HCT116 (cell line): ENCODE measurements at regions not wholly inside any gene's neighbourhood (a gene's known extent, or its start where the extent isn't known, plus 50 kb on each side); places are given as distances from the start of the nearest gene placed in this dataset.

Source experiments
- ATAC-seq: fragments of 200-7000 bp; cut with Tn5 transposase; 2 replicates; pipeline ENCODE4 v1.9.1; 2020; ENCODE audit warnings: mild to moderate bottlenecking, moderate library complexity
- BruUV-seq: library from RNA; stranded (reverse); fragments of 400-500 nt; replicated peaks from 2 replicates; lab custom pipeline; 2021; lab: Mats Ljungman, UMichigan
- CTCF ChIA-PET: fragments of 300-600 bp; sonication (Branson Sonifier 250); formaldehyde crosslinking; loops from one replicate; lab custom pipeline; 2021; ENCODE audit warnings: antibody characterized with exemption; lab: Charles Lee
- POLR2A ChIA-PET: fragments of 300-600, 350-600 bp; sonication (Branson Sonifier 250); formaldehyde crosslinking; loops from one replicate; lab custom pipeline; 2021; ENCODE audit warnings: antibody characterized with exemption; lab: Charles Lee
- RAD21 ChIA-PET, 2 experiments: fragments of 300-600 bp; sonication (Branson Sonifier 250); formaldehyde crosslinking; loops; one replicate each; lab custom pipeline; 2023; ENCODE audit warnings: low total read pairs in 2 of 2; ENCODE audit not compliant: uncharacterized antibody in 2 of 2, unreplicated experiment in 2 of 2, low non-redundant PET in 1 of 2; lab: Charles Lee
- DNase-seq: peaks from one replicate; pipeline ENCODE4 v3.0.0-alpha.2; 2010; ENCODE audit warnings: low read depth, low spot score
- H2AFZ ChIP-seq: fragments of 200-600 bp; shearing (Covaris generic), sonication (generic); 2 replicates; pipeline ENCODE4 v1.6.1; 2017; ENCODE audit warnings: low read depth, mixed run types, mixed read lengths, antibody characterized with exemption, low read length; ENCODE audit not compliant: poor library complexity, severe bottlenecking
- H3K27ac ChIP-seq: 2 replicates; pipeline ENCODE4 v1.5.1; 2012; ENCODE audit warnings: low read depth, low read length
- H3K27me3 ChIP-seq: fragments of 200-600 bp; sonication (generic); 2 replicates; pipeline ENCODE4 v1.6.1; 2016; ENCODE audit warnings: mixed run types, low read length, mixed read lengths; ENCODE audit not compliant: insufficient read depth
- H3K36me3 ChIP-seq, 2 experiments: fragments of 200-500 bp in 1 of 2; fragments of 200-600 bp in 1 of 2; sonication (Bioruptor generic) in 1 of 2; sonication (generic) in 1 of 2; 2 replicates each; pipeline versions ENCODE4 v1.5.1 to v1.6.1; 2014 to 2016; ENCODE audit warnings: low read length in 2 of 2, inconsistent platforms in 1 of 2, mixed read lengths in 1 of 2, mixed run types in 1 of 2; ENCODE audit not compliant: insufficient read depth in 2 of 2, control insufficient read depth in 1 of 2
- H3K4me1 ChIP-seq, 2 experiments: fragments of 200-600 bp in 1 of 2; sonication (generic) in 1 of 2; 2 replicates each; pipeline versions ENCODE4 v1.5.1 to v1.6.1; 2012 to 2017; ENCODE audit warnings: low read length in 2 of 2, inconsistent platforms in 1 of 2, mild to moderate bottlenecking in 1 of 2, mixed read lengths in 1 of 2, mixed run types in 1 of 2, moderate library complexity in 1 of 2; ENCODE audit not compliant: insufficient read depth in 2 of 2, control insufficient read depth in 1 of 2
- H3K4me2 ChIP-seq: fragments of 200-600 bp; sonication (generic); 2 replicates; pipeline ENCODE4 v1.6.1; 2017; ENCODE audit warnings: mixed run types, low read length, mixed read lengths
- H3K4me3 ChIP-seq, 2 experiments: fragments of 200-600 bp in 1 of 2; sonication (generic) in 1 of 2; replicated peaks in 1 of 2; 2 replicates each; pipeline ENCODE4 v1.5.1; 2011 to 2016; ENCODE audit warnings: low read length in 2 of 2, control low read depth in 1 of 2, low read depth in 1 of 2, mild to moderate bottlenecking in 1 of 2, mixed read lengths in 1 of 2, mixed run types in 1 of 2
- H3K79me2 ChIP-seq: fragments of 200-600 bp; sonication (generic); 2 replicates; pipeline ENCODE4 v1.6.1; 2017; ENCODE audit warnings: mild to moderate bottlenecking, mixed run types, low read length, moderate library complexity, mixed read lengths; ENCODE audit not compliant: insufficient read depth
- H3K9ac ChIP-seq: fragments of 200-600 bp; sonication (generic); 2 replicates; pipeline ENCODE4 v1.6.1; 2016; ENCODE audit warnings: low read length, mixed read lengths
- H3K9me2 ChIP-seq: fragments of 200-600 bp; sonication (generic), shearing (Covaris generic); 2 replicates; pipeline ENCODE4 v1.6.1; 2017; ENCODE audit warnings: mixed run types, mild to moderate bottlenecking, moderate library complexity; ENCODE audit not compliant: insufficient read depth
- H3K9me3 ChIP-seq, 2 experiments: fragments of 200-500 bp in 1 of 2; fragments of 200-600 bp in 1 of 2; sonication (Bioruptor generic) in 1 of 2; sonication (generic) in 1 of 2; 2 replicates each; pipeline ENCODE4 v1.6.1; 2014 to 2017; ENCODE audit warnings: low read length in 2 of 2, mixed read lengths in 2 of 2, inconsistent platforms in 1 of 2, low read depth in 1 of 2, mild to moderate bottlenecking in 1 of 2, mixed run types in 1 of 2, moderate library complexity in 1 of 2; ENCODE audit not compliant: control insufficient read depth in 1 of 2, insufficient read depth in 1 of 2
- H4K20me1 ChIP-seq: fragments of 200-600 bp; sonication (generic), shearing (Covaris generic); 2 replicates; pipeline ENCODE4 v1.6.1; 2017; ENCODE audit warnings: mixed run types, mild to moderate bottlenecking, moderate library complexity; ENCODE audit not compliant: insufficient read depth
- ATF3 ChIP-seq: IDR thresholded peaks from 2 replicates; pipeline ENCODE4 v1.6.1; 2012
- CBX3 ChIP-seq: IDR thresholded peaks from 2 replicates; pipeline ENCODE4 v1.6.1; 2012; ENCODE audit warnings: low read depth
- CEBPB ChIP-seq: IDR thresholded peaks from 2 replicates; pipeline ENCODE4 v1.6.1; 2012; ENCODE audit warnings: low read depth
- CTCF ChIP-seq, 3 experiments: fragments of 200-600 bp in 1 of 3; sonication (generic) in 1 of 3; IDR thresholded peaks in 2 of 3; conservative IDR thresholded peaks in 1 of 3; 2 replicates each; pipeline ENCODE4 v1.5.1; 2012 to 2017; ENCODE audit warnings: low read depth in 2 of 3, low read length in 2 of 3, antibody characterized with exemption in 1 of 3, borderline replicate concordance in 1 of 3, control low read depth in 1 of 3, mild to moderate bottlenecking in 1 of 3, mixed read lengths in 1 of 3, mixed run types in 1 of 3, moderate library complexity in 1 of 3; ENCODE audit not compliant: insufficient read depth in 1 of 3
- EGR1 ChIP-seq: IDR thresholded peaks from 2 replicates; pipeline ENCODE4 v1.6.1; 2012; ENCODE audit warnings: low read depth
- ELF1 ChIP-seq: IDR thresholded peaks from 2 replicates; pipeline ENCODE4 v1.6.1; 2012; ENCODE audit warnings: low read depth, borderline replicate concordance
- EZH2 ChIP-seq: fragments of 200-600 bp; sonication (generic); IDR thresholded peaks from 2 replicates; pipeline ENCODE4 v1.6.1; 2017; ENCODE audit warnings: antibody characterized with exemption, mixed run types
- EZH2phosphoT487 ChIP-seq: fragments of 200-600 bp; IDR thresholded peaks from 2 replicates; pipeline ENCODE4 v1.6.1; 2018; ENCODE audit warnings: antibody characterized with exemption, borderline replicate concordance
- FOSL1 ChIP-seq: IDR thresholded peaks from 2 replicates; pipeline ENCODE4 v1.6.1; 2012; ENCODE audit warnings: low read depth
- JUND ChIP-seq: IDR thresholded peaks from 2 replicates; pipeline ENCODE4 v1.6.1; 2012
- POLR2A ChIP-seq: IDR thresholded peaks from 2 replicates; pipeline ENCODE4 v1.7.0; 2011; ENCODE audit warnings: borderline replicate concordance; ENCODE audit not compliant: insufficient read depth, insufficient read length; ENCODE audit errors: extremely low read depth
- SIN3A ChIP-seq: IDR thresholded peaks from 2 replicates; pipeline ENCODE4 v1.6.1; 2012; ENCODE audit warnings: low read depth
- TCF7L2 ChIP-seq: IDR thresholded peaks from 2 replicates; pipeline ENCODE4 v1.7.0; 2011; ENCODE audit warnings: borderline replicate concordance, inconsistent platforms; ENCODE audit not compliant: insufficient read depth, insufficient read length; ENCODE audit errors: extremely low read depth
- YY1 ChIP-seq: IDR thresholded peaks from 2 replicates; pipeline ENCODE4 v1.6.1; 2011; ENCODE audit warnings: low read length, low read depth, moderate library complexity, mild to moderate bottlenecking; ENCODE audit not compliant: insufficient replicate concordance; ENCODE audit errors: extremely low read depth
- ZFX ChIP-seq: fragments of 450-650 bp; IDR thresholded peaks from 2 replicates; pipeline ENCODE4 v1.6.1; 2017
- ZNF274 ChIP-seq: fragments of 200-500 bp; sonication (Bioruptor generic); IDR thresholded peaks from 2 replicates; pipeline ENCODE4 v1.6.1; 2014; ENCODE audit warnings: mild to moderate bottlenecking, low read depth, low read length, inconsistent platforms
- intact Hi-C: fragments of 100-400 bp; cut with micrococcal nuclease; formaldehyde crosslinking; loops from 2 replicates; pipeline ENCODE4 v1.10.0; 2022
- TF ChIP-seq, protein P1 (sequence below): IDR thresholded peaks from 2 replicates; pipeline ENCODE4 v1.6.1; 2012; ENCODE audit warnings: low read depth
- TF ChIP-seq, protein P2 (sequence below): IDR thresholded peaks from 2 replicates; pipeline ENCODE4 v1.6.1; 2012

- ChIA-PET CTCF (interaction anchor here (0.9 to 1.7 kb wide), 2 partner anchors 175 to 739 kb away, joined by 3 to 7 read pairs; no protein-coding TSS in a partner anchor), RAD21 (interaction anchor here (0.6 to 1.1 kb wide), 3 partner anchors 51 to 698 kb away, joined by 3 read pairs; no protein-coding TSS in a partner anchor)
- ATAC-seq, result peak; percentile 88
- peak; percentile 96 for TF ChIP-seq JUND
- no peak for TF ChIP-seq ELF1
- no peak for TF ChIP-seq EZH2
- TF ChIP-seq TCF7L2, result peak; percentile 99
- no peak for TF ChIP-seq ZFX
- peak; percentile 88 for TF ChIP-seq FOSL1
- no peak for TF ChIP-seq POLR2A
- no peak for TF ChIP-seq EZH2phosphoT487
- peak; percentile 52 for TF ChIP-seq SIN3A
- TF ChIP-seq EGR1, result peak; percentile 3; the same call in 1 of the 2 replicates
- no peak for TF ChIP-seq CTCF (IDR thresholded peaks at IDR 0.05 in 2 of 3, conservative IDR thresholded peaks at IDR 0.05 in 1 of 3; ENCODE audit: borderline replicate concordance in 1 of 3, insufficient read depth in 1 of 3, low read depth in 2 of 3, low read length in 2 of 3)
- peak; percentile 65 for TF ChIP-seq ATF3
- TF ChIP-seq YY1, result no peak
- TF ChIP-seq, protein P1, sequence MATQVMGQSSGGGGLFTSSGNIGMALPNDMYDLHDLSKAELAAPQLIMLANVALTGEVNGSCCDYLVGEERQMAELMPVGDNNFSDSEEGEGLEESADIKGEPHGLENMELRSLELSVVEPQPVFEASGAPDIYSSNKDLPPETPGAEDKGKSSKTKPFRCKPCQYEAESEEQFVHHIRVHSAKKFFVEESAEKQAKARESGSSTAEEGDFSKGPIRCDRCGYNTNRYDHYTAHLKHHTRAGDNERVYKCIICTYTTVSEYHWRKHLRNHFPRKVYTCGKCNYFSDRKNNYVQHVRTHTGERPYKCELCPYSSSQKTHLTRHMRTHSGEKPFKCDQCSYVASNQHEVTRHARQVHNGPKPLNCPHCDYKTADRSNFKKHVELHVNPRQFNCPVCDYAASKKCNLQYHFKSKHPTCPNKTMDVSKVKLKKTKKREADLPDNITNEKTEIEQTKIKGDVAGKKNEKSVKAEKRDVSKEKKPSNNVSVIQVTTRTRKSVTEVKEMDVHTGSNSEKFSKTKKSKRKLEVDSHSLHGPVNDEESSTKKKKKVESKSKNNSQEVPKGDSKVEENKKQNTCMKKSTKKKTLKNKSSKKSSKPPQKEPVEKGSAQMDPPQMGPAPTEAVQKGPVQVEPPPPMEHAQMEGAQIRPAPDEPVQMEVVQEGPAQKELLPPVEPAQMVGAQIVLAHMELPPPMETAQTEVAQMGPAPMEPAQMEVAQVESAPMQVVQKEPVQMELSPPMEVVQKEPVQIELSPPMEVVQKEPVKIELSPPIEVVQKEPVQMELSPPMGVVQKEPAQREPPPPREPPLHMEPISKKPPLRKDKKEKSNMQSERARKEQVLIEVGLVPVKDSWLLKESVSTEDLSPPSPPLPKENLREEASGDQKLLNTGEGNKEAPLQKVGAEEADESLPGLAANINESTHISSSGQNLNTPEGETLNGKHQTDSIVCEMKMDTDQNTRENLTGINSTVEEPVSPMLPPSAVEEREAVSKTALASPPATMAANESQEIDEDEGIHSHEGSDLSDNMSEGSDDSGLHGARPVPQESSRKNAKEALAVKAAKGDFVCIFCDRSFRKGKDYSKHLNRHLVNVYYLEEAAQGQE, result no peak
- peak; percentile 71 for TF ChIP-seq CBX3
- TF ChIP-seq ZNF274, result no peak
- TF ChIP-seq, protein P2, sequence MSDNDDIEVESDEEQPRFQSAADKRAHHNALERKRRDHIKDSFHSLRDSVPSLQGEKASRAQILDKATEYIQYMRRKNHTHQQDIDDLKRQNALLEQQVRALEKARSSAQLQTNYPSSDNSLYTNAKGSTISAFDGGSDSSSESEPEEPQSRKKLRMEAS, result peak; percentile 58; the same call in 1 of the 2 replicates
- TF ChIP-seq CEBPB, result peak; percentile 97
These were observed 664.4 kb downstream of the NYAP2 start for GRCh38 chr2:226063704-226064440.

More at GRCh38 chr2:226063704-226064440, 664.4 kb downstream of the NYAP2 start:
- no peak overlapping the region for H2AFZ ChIP-seq
- POLR2A ChIA-PET, result interaction anchor here (0.8 to 2.4 kb wide), 6 partner anchors 15 to 121 kb away, joined by 3 to 11 read pairs (median 4); no protein-coding TSS in a partner anchor
- H3K9me3 ChIP-seq, result no peaks in the 10 kb centered on the region
- TSS peak; percentile 83 for BruUV-seq
- no peaks in the 10 kb centered on the region for H3K79me2 ChIP-seq
- H3K36me3 ChIP-seq, result peaks cover 0 to 9% of the 10 kb centered on the region in 2 experiments; a peak in 2 of 4 replicates
- H3K9me2 ChIP-seq, result no peaks in the 10 kb centered on the region
- DNase-seq, result peak; percentile 96
- intact Hi-C loops, result loop anchor here (2.0 kb wide), 1 partner anchor 55 kb away; no protein-coding TSS in a partner anchor
- peak overlapping the region; percentile 46 for H3K9ac ChIP-seq
- no peaks in the 10 kb centered on the region for H3K27me3 ChIP-seq
- H3K4me1 ChIP-seq, result peaks cover 43 to 73% of the 10 kb centered on the region in 2 experiments
- H3K4me3 ChIP-seq, result no peak overlapping the region
- H3K4me2 ChIP-seq, result peak overlapping the region; percentile 36
- peak overlapping the region; percentile 99 for H3K27ac ChIP-seq
- H4K20me1 ChIP-seq, result no peaks in the 10 kb centered on the region
